MM.1S (cell line): ENCODE measurements at regions not wholly inside any gene's neighbourhood (a gene's known extent, or its start where the extent isn't known, plus 50 kb on each side); places are given as distances from the start of the nearest gene placed in this dataset.

Source experiments
- DNase-seq: peaks from one replicate; pipeline ENCODE4 v3.0.0-alpha.2; 2015
- H2AFZ ChIP-seq: fragments of 300-600 bp; sonication (generic); 2 replicates; pipeline ENCODE4 v1.6.0; 2016; ENCODE audit warnings: antibody characterized with exemption, low read length
- H3F3A ChIP-seq: fragments of 300-600 bp; sonication (generic); 2 replicates; pipeline ENCODE4 v1.6.1; 2016; ENCODE audit warnings: mild to moderate bottlenecking, antibody characterized with exemption, low read length, moderate library complexity, mixed read lengths; ENCODE audit not compliant: insufficient read depth
- H3K27ac ChIP-seq: fragments of 300-600 bp; sonication (generic); 2 replicates; pipeline ENCODE4 v1.5.1; 2016; ENCODE audit warnings: mild to moderate bottlenecking, low read length
- H3K27me3 ChIP-seq: fragments of 300-600 bp; sonication (generic); replicated peaks from 2 replicates; pipeline ENCODE4 v1.6.0; 2016; ENCODE audit warnings: low read length; ENCODE audit not compliant: insufficient read depth
- H3K36me3 ChIP-seq: fragments of 300-600 bp; sonication (generic); replicated peaks from 2 replicates; pipeline ENCODE4 v1.6.1; 2016; ENCODE audit warnings: mild to moderate bottlenecking, low read length, mixed read lengths; ENCODE audit not compliant: insufficient read depth
- H3K4me1 ChIP-seq: fragments of 300-600 bp; sonication (generic); 2 replicates; pipeline ENCODE4 v1.6.1; 2016; ENCODE audit warnings: low read length, mixed read lengths
- H3K4me2 ChIP-seq: fragments of 300-600 bp; sonication (generic); 2 replicates; pipeline ENCODE4 v1.6.0; 2016; ENCODE audit warnings: low read depth, low read length
- H3K4me3 ChIP-seq: fragments of 300-600 bp; sonication (generic); 2 replicates; pipeline ENCODE4 v1.5.1; 2016; ENCODE audit warnings: low read length, mixed read lengths
- H3K79me2 ChIP-seq: fragments of 300-600 bp; sonication (generic); 2 replicates; pipeline ENCODE4 v1.6.1; 2016; ENCODE audit warnings: mixed run types, low read length, mixed read lengths
- H3K9ac ChIP-seq: fragments of 300-600 bp; sonication (generic); 2 replicates; pipeline ENCODE4 v1.6.1; 2016; ENCODE audit warnings: low read length, mixed read lengths
- H3K9me2 ChIP-seq: fragments of 300-600 bp; sonication (generic); replicated peaks from 2 replicates; pipeline ENCODE4 v1.6.1; 2016; ENCODE audit warnings: mild to moderate bottlenecking, low read length, mixed read lengths; ENCODE audit not compliant: insufficient read depth
- H3K9me3 ChIP-seq: fragments of 300-600 bp; sonication (generic); replicated peaks from 2 replicates; pipeline ENCODE4 v1.6.1; 2016; ENCODE audit warnings: mild to moderate bottlenecking, low read length, mixed read lengths; ENCODE audit not compliant: insufficient read depth
- H4K20me1 ChIP-seq: fragments of 300-600 bp; sonication (generic); 2 replicates; pipeline ENCODE4 v1.6.1; 2016; ENCODE audit warnings: mild to moderate bottlenecking, low read length, moderate library complexity, mixed read lengths; ENCODE audit not compliant: insufficient read depth
- CTCF ChIP-seq: fragments of 300-600 bp; sonication (generic); IDR thresholded peaks from 2 replicates; pipeline ENCODE4 v1.5.1; 2016; ENCODE audit warnings: antibody characterized with exemption, low read length, mixed read lengths
- EZH2 ChIP-seq: fragments of 300-600 bp; sonication (generic); optimal IDR thresholded peaks from 2 replicates; pipeline ENCODE3; 2017; ENCODE audit warnings: low read depth, mild to moderate bottlenecking, antibody characterized with exemption, low read length, mixed read lengths
- EZH2phosphoT487 ChIP-seq: fragments of 300-600 bp; sonication (generic); IDR thresholded peaks from 2 replicates; pipeline ENCODE4 v1.6.1; 2018; ENCODE audit warnings: antibody characterized with exemption, low read length

GRCh38 chr12:56872366-56872765 lies 61.8 kb downstream of the SDR9C7 start:
- Histone ChIP-seq H2AFZ (no peak overlapping the region), H3K27ac (no peak overlapping the region), H3K4me1 (no peaks in the 10 kb centered on the region), H3K27me3 (no peaks in the 10 kb centered on the region), H3K79me2 (no peaks in the 10 kb centered on the region), H3K4me3 (no peak overlapping the region), H3K9me2 (no peaks in the 10 kb centered on the region), H3K9me3 (no peaks in the 10 kb centered on the region), H3F3A (no peaks in the 10 kb centered on the region), H4K20me1 (no peaks in the 10 kb centered on the region), H3K36me3 (no peaks in the 10 kb centered on the region), H3K4me2 (no peak overlapping the region), H3K9ac (no peak overlapping the region)
- TF ChIP-seq EZH2 (no peak), CTCF (no peak), EZH2phosphoT487 (no peak)
- no peak for DNase-seq

- Histone ChIP-seq H2AFZ (no peak overlapping the region), H3K79me2 (no peaks in the 10 kb centered on the region), H3K36me3 (no peaks in the 10 kb centered on the region), H3K27ac (no peak overlapping the region), H3K9me2 (no peaks in the 10 kb centered on the region), H3K9me3 (no peaks in the 10 kb centered on the region), H3K9ac (no peak overlapping the region), H3K27me3 (no peaks in the 10 kb centered on the region), H3K4me1 (no peaks in the 10 kb centered on the region), H3K4me3 (no peak overlapping the region), H3F3A (no peaks in the 10 kb centered on the region), H4K20me1 (no peaks in the 10 kb centered on the region), H3K4me2 (no peak overlapping the region)
- DNase-seq: no peak
- TF ChIP-seq CTCF (no peak), EZH2 (no peak), EZH2phosphoT487 (no peak)
These were observed 67.0 kb downstream of the SDR9C7 start for GRCh38 chr12:56867216-56867615.

- H3K4me2 ChIP-seq: no peak overlapping the region
- TF ChIP-seq EZH2phosphoT487 (no peak), CTCF (no peak), EZH2 (no peak)
- no peaks in the 10 kb centered on the region for H3K36me3 ChIP-seq
- H3K4me1 ChIP-seq: no peaks in the 10 kb centered on the region
- no peak overlapping the region for H3K4me3 ChIP-seq
- H3K79me2 ChIP-seq: no peaks in the 10 kb centered on the region
- H3K9ac ChIP-seq: no peak overlapping the region
- H3K9me3 ChIP-seq: no peaks in the 10 kb centered on the region
- H2AFZ ChIP-seq: no peak overlapping the region
- H3F3A ChIP-seq: no peaks in the 10 kb centered on the region
- DNase-seq: no peak
- H3K9me2 ChIP-seq: no peaks in the 10 kb centered on the region
- H4K20me1 ChIP-seq: no peaks in the 10 kb centered on the region
- H3K27ac ChIP-seq: no peak overlapping the region
- no peaks in the 10 kb centered on the region for H3K27me3 ChIP-seq
These were observed 67.7 kb downstream of the SDR9C7 start for GRCh38 chr12:56866493-56866892.
